ENCODE measurements at regions not wholly inside any gene's neighbourhood (a gene's known extent, or its start where the extent isn't known, plus 50 kb on each side); places are given as distances from the start of the nearest gene placed in this dataset.

DNA sequence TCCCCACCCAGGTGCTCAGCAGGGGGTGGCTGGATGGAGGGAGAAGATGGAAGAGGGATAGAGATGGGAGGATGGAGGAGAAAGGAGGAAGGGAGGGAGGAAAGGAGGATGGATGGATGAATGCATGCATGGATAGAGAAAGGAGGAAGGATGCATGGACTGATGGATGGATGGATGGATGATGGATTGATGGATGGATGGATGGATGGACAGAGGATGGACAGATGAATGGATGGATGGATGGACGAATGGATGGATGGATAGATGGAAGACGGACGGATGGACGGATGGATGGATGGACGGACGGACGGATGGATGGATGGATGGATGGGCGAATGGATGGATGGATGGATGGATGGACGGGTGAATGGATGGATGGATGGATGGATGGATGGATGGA, 64.1 kb downstream of the NCOR2 start:
- no peak for DNase-seq

DNA sequence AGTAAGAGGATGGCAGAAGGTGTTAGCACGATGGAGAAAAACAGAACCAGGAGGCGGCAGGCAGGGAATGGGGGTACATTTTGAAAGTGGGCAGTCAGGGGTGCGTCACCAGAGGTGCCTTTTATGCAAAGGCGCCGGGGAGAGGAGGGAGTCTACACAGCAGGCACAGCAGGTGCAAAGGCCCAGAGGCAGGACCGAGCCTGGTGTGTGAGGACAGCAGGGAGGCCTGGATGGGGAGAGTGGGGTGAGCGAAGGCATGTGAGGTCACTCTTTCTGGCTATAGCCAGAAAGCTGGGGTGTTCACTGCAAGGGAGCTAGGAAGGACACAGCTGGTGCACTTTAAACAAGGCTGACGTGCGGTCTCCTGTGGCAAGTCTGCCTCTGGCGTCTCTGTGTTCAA, 65.0 kb downstream of the NCOR2 start:
- no peak for DNase-seq

DNA sequence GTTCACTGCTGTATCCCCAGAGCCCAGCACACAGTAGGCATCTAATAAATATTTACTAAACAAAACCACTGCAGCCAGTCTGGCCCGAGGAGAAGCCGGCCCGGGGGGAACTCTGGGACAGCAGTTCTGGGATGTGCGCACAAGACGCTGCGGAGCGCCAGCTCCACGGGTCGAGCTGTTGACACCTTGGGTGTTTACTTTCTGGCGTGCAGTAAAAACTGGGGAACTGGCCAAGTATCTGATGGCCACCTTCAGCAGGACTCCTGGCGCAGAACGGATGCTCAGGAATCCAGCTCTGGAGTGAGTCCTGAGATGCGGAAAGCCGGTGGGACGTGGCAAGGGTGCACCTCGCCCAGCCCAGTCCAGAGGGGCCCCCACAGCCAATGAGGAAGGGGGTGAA, 65.6 kb downstream of the NCOR2 start:
- no peak for DNase-seq

DNA sequence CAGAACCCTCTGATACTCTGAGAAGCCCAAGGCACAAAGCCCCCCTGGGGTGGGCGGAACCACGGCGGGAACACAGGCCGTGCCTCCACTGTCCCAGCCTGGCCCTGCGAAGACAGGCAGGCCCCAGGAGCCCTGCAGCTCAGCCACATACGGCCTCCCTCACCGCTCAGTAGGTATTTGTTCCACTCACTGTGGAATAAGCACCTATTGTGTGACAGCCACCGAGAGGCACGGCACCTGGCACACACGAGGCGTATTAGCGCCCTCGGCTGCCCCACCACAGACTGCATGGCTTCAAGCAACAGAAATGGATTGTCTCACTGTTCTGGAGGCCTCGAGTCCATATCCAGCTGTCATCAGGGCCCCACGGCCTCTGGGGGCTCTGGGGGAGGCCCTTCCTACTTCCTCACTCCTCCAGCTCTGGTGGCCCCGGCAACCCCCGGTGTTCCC, 66.3 kb downstream of the NCOR2 start:
- DNase-seq, result no peak

DNA sequence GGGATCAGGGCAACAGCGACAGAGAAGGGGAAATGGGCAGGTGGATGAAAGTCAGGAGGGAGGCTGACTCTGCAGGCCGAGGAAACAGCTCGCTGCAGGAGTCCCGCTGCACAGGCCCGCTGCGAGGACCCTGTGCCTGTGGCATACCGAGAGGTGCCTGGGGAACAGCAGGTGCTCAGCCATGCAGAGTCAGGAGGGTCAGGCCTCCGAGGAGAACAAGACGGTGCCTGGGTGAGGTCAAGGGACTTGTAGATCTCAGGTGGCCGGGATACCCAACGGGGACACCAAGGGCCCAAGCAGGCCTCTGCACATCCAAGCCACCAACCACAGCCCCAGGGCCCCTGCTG, 67.5 kb downstream of the NCOR2 start:
- DNase-seq, result no peak

DNA sequence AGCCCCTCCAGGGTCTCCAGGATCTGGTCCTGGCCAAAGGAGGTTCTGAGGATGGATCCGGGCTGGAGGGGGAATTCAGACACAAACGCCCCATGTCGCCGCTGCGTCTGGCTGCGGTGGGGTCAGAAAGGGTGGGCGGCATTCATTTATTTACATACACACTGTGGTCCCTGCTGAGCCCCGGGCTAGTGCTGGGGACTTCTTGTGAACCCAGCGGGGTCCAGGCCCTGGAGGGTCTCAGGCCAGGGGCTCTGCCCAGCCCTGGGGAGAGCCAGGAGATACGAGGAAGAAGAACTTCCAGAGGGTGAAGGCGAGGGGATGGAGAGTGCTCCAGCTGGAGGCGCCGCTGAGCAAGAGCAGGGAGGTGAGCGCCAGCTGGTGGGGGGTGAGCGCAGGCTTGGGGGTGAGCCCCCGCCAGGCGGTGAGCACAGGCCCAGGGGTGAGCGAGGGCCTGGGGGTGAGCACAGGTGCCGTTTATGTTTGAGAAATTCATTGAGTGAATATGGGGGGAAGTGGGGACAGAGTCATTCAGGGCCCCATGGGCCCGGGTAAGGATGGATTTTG, 68.1 kb downstream of the NCOR2 start:
- no peak for DNase-seq

DNA sequence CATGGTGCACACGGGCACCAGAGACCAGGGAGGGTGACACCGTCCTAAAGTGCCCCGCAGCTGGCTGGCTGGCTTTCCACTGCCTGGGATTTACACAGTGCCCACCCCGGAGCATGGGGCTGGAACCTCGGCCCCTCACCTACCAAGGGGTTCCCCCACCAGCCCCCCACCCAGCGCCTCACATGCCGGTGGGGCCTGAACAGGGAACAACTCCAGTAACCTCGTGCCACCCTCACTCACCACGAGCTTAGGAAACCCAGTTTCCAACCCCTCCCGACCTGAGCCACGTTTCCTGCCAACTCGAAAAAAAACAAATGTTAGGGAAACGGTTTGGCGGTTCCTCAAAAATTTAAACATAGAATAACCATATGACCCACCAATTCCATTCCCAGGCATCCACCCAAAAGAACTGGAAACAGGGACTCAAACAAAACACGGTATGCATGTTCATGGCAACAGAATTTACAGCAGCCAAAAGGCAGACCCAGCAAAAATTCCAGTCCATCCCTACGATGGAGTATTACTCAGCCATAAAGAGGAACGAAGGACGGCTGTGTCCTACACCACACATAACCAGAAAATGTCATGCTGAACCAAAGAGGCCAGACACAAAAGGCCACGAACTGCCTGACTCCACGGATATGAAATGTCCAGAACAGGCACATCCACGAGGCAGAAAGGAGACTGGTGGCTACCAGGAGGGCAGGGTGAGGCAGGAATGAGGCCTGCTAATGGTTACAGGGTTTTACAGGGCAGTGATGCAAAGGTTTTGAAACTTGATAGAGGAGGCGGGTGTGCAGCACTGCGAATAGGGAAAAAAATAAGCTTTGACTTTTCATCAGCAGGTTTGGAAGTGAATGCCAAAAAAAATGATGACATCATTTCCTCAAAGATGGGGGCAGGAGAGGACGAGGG, 68.9 kb downstream of the NCOR2 start:
- no peak for DNase-seq

DNA sequence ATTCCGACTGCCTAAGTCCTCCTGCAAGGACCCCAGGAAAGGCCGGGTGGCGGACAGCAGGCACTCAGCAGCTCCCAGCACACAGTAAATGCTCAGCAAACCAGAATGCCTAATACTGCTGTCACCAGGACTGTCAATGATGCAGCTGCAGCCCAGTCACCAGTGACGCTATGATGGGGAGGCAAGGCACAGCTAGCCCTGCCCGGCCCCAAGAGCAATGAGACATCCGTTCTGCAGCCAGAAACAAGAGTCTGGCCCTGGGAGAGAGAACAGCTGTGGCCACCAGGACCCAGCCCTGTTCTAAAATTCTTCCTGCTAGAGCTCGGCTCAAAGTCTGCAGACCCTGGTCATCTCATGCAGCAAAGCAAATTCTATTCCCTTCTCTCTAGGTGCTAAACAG, 69.8 kb downstream of the NCOR2 start:
- DNase-seq, result no peak

DNA sequence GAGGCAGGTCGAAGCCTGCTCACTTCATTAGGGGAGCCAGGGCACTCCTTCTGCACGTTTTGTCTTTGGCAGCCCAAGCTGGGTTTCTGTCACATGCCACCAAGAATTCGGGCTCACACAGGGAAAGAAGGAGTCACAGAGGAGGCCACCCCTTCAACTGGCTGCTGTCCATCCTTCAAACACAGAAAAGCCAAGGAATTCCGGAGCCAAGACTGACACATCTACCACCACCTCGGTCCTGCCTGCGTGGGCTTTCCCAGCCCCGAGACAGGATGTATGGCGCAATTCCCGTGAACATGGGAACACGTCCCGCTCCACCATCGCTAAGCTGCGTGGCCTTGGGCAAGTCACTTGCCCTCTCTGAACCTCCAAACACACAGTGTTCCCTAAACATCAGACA, 70.4 kb downstream of the NCOR2 start:
- DNase-seq, result no peak

DNA sequence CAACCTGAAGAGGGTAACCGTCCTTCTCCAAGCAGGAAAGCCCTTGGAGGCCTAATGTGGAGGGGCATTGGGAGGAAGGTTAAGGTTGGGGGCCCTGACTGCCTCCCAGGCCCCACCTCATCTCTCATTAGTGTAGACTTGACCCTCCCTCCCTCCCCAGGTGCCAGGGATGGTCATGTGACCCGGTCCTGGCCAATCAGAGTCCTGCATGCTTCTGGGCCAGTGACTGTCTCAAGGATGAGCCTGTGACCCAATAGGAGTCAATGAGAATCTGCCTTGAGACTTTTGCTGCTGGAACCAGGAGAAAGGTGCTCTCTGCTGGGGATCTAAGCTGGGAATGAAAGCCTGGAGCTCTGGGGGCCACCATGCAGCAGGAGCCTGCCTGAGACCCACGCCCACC, 70.8 kb downstream of the NCOR2 start:
- DNase-seq, result no peak

DNA sequence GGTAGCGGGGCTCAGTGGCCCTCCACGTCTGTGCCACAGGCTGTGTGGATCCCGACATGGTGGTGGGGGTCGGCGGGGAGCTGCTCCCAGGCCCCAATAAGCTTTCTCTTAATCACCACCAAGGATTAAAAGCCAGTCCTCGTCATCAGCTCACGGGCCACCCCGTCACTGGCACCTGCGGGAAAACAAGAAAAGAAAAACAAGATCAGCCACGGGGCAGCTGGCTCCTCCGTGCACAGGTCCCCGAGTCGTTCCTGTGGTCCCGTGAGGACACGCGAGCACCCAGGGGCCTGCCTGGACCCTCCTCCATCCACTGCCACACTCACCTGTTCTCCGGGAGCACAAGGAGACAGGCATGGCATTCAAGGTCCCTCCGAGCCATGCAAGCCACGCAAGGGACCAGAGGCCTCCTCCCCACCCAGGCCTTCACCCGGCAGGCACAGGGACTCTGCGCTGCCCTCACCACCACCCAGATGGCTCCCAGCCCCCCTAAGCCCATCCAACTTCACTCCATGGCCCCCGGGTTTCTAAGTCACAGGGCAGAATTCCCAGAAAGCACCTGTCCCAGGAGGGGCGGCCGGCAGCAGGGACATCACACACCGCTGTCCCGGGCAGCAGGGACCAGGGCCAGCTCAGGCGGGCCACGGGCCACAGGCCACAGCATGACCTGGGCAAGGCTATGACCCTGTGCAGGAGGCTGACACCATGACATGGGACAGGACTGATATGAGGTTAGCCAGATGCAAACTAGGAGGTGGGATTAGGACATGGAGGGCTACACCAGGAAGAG, 72.0 kb downstream of the NCOR2 start:
- DNase-seq, result no peak

DNA sequence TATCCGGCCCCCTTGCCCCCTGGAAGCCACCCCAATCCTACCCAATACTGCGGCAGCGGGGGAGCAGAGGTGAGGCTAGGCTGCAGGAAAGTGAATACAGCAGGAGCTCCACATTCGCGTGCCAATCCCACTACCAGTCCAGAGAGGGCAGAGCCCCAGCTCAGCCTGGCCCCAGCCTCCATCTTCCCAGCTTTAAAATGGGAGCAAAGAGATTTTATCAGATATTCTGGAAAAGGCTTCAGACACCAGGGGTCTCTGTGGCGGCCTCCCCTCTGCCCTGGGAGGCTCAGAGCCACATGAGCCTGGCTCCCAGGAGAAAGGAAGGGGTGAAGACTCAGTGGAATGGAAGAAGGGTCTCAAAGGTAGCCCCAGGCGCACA, 72.7 kb downstream of the NCOR2 start:
- DNase-seq, result no peak

DNA sequence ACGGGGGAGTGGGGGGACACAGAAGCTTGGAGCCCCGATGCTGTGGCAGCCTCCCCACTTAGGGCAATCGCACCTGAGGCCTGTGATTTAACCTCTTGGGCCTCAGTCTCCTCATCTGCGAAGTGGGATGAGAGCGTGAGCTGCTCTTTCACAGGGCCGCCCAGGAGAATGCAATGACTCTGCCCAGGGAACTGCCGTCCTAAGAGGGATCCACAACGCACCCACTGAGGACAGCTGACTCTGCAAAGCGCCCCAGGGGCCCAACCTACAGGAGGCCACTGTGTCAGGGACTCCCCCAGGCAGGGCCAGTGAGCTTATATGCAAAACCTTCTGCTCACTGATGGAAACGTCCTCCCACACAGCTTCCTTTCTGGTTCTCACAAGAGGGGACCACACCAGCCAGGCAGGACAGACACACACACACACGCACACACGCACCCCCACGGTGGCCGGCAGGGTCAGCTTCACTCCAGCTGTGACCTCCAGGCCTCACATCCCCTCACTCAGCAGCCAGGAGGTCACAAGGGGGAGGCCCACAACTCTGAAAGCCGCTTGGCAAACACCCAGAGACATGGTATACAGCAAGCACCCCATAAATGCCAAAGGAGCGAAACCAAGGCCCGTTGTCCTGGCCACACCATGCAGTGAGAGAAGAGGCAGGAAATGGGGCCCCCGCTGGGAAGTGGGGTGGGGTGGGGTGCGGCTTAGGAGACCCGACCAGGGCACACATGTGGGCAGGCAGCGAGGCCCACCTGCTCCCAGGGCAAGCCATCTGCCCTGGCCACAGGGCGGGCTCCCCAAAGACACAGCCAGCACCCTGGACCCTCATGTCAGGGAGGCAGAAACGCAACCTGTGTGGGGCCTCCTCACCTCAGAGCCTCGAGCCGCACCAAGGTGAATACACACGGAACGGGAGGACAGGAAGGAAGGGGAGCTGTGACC, 73.3 kb downstream of the NCOR2 start:
- no peak for DNase-seq

DNA sequence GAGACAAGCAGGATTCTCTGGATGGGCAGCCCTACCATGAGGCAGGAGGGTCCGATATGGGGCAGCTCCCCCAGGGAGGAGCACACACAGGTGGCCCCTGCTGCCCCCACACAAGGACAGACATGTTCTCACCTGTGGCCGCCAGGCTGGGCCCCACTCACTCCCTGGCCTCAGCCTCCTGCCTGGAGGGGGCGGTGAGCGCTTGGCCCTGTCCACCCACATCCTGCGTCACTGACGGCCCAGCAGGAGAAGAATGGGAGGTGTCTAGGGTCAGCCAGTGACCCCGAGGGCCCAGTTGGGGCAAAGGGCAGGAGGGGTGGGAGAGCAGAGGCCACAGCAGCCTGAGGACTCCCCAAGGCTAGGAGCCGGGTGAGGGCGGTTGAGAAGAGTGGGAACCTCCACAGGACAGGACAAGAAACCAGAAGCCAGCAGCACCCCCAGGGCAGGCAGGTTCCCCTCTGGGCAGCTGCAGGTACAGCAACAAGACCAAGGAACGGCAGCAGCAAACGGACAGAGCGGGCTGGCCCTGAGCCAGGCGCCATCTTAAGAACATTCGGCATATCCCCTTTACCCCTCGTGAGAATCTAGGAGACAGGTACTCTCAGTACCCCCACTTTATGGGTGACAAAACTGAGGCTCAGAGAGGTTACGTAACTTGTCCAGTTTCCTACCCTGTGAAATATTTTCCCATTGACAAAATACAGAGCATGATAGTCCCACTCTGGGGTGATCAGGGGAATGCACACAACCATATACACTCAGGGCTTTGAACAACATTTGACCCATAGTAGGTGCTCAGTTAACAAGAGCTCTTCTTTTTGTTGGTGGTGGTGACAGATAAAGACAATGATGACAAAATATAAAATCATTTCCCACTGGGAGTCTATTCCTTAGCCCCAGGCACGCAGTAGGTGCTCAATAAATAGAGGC, 74.3 kb downstream of the NCOR2 start:
- DNase-seq, result no peak

DNA sequence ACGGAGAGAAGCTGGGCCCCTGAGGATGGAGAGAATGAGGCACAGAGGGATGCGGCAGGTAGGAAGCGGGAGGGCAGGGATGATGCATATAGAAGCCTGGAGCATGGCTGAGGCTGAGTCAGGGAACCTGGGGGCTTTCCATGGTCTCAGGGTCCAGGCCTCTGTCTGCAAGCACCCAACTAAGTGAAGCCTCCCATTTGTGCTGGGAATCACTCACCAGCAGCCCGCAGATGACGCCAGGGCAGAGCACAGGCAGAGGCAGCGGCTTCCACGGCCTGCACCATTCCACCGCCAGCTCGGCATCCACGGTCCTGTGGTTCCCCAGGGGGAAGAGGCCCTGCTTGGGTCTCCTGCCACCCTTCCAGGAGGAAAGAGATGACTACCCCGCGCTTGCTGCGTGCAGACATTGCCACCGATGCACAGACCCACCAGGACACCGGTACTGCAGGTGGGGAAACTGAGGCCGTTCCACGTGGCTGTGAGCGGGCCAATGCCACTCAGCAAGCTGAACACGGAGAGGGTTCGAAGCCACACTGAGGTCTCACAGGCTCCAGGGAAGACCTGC, 75.5 kb downstream of the NCOR2 start:
- DNase-seq, result no peak

DNA sequence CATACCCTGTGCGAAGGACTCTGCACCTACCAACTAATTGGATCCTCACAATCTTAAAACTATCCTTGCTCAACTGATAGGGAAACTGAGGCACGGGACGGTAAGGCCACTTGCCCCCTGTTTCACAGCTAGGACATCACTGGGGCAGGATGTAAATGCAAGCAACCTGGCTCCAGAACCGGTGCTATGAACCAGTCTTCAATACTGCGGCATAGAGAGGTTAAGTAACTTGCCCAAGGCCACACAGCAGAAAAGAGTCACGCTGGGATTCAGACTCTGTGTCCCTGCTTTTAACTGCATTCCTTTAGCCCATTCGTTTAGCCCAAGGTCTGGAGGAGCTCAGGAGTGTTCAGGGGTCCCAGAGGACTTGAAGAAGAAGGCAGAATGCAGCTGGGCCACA, 76.1 kb downstream of the NCOR2 start:
- no peak for DNase-seq

DNA sequence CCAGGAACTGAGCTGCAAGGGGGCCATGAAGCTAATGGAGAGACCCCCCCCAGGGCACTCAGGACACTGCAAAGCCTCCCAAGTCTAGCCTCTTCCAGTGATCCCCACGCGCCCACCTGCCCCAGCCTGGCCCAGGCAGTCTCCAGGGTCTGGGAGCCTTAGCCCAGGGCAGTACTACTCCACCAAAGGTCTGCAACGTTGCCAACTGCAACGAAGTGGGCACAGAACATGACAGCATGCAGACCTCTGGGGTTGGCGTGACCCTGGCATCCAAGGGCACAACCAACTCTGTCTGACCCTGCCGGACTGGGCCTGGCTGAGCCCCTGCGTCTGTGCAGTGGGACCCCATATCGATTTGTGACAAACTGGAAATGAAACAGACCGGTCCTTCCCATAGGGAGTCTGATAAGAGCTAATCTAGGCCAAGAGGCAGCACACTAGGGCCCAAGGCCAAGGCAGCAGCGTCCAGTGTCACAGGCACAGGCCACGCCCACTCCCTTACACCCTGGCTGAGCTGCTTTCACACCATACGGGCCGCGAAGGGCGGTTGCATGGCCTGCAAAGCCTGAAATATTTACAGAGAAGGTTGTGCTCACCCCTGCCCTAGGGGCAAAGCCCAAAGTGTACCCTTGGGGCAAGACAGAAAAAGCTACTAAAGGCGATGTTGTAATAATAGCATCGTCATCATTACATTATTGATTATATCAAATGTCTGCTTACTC, 76.7 kb downstream of the NCOR2 start:
- no peak for DNase-seq

DNA sequence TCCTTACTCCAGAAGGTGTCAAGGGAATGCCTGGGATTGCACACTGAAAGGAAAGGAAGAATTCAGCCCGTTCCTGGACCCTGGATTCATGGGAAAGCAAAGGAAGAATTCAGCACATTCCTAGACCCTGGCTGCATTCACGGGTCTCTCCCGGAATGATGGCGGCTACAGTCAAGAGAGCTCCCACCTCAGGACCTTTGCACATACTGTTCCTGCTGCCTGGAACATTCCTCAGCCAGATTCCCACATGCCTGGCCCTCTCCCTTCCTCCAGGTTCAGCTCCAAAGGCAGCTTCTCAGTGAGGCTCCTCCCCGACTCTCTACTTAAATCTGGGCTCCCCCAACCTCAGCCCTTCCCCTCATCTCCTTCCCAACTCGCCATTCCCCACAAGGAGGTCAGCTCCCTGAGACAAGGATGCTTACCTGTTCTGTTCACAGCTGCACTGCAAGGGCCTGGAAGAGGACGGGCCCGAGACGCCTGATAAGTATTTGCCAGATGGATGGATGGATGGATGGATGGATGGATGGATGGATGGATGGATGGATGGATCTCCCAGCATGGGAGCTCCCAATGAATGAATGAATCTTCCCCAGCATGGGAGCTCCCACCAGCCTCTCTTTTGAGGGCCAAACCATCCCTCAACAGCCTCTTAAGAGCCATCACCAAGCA, 77.4 kb downstream of the NCOR2 start:
- DNase-seq, result no peak

DNA sequence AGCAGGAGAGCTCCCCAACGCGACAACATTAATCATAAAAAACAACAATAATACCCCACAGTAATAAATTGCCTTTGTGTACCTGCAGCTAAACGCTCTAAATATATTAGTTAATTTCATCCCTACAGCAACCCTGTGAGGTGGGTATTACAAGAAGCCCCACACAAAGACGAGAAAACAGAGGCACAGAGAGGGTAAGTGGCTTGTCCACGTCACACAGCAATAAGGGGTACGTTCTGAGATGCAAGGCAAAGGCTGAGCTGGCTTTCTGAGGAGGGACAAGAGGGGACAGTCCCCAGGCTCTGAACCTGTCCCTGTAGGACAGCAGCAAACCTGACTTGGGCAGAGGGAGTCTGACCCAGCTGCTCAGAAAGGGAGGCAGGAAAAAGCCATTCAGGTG, 78.2 kb downstream of the NCOR2 start:
- no peak for DNase-seq

DNA sequence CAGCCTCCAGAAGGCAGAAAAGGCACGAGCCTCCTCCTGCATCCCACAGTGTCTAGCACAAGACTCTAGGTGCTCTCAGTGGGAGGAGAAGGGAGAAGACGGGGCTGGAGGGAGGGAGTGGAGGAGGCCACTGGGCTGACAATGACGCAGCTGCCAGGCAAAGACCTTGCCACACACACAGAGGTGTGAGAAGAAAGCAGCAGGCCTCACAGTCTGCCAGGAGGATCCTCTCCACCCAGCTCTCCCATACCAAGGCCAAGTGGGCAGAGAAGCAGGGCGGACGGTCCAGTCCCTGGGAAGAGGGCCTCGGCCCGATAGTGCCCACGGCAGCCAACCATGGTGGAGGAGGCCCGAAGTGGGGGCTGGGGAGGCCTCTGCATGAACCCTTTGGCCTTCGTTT, 78.9 kb downstream of the NCOR2 start:
- no peak for DNase-seq

Measured in NCI-H1092 (cell line).